Peyer's patch (tissue), 4 donors: ENCODE measurements at regions not wholly inside any gene's neighbourhood (a gene's known extent, or its start where the extent isn't known, plus 50 kb on each side); places are given as distances from the start of the nearest gene placed in this dataset.

Source experiments
- DNase-seq, 3 donors: peaks; one replicate each; pipeline ENCODE4 v3.0.0-alpha.2; 2017 to 2019
- H3K27ac ChIP-seq, 4 donors: fragments of 200-600 bp; sonication (generic); one replicate each; pipeline ENCODE4 v1.5.1; 2016 to 2019
- H3K27me3 ChIP-seq, 2 donors: fragments of 200-600 bp; sonication (generic); one replicate each; pipeline ENCODE4 v1.5.1; 2019
- H3K36me3 ChIP-seq, 3 donors: fragments of 200-600 bp; sonication (generic); one replicate each; pipeline ENCODE4 v1.5.1; 2016 to 2019
- H3K4me1 ChIP-seq, 4 donors: fragments of 200-600 bp; sonication (generic); one replicate each; pipeline ENCODE4 v1.5.1; 2016 to 2019
- H3K4me3 ChIP-seq, 4 donors: fragments of 200-600 bp; sonication (generic); 1 replicate in 3 of 4; 2 replicates in 1 of 4; pipeline ENCODE4 v1.5.1; 2016 to 2019; ENCODE audit warnings: mild to moderate bottlenecking in 1 of 4
- H3K9me3 ChIP-seq, 4 donors: fragments of 200-600 bp; sonication (generic); one replicate each; pipeline ENCODE4 v1.5.1; 2016 to 2019; ENCODE audit warnings: mild to moderate bottlenecking in 1 of 4
- POLR2A ChIP-seq, 2 donors: fragments of 450-650 bp; IDR thresholded peaks; one replicate each; pipeline ENCODE4 v1.5.1; 2017; ENCODE audit warnings: antibody characterized with exemption in 2 of 2, mild to moderate bottlenecking in 2 of 2, moderate library complexity in 2 of 2
- TF ChIP-seq, protein P1 (sequence below), 6 experiments: fragments of 450-650 bp in 4 of 6; fragments of 200-600 bp in 2 of 6; sonication (generic) in 1 of 6; IDR thresholded peaks; one replicate each; pipeline ENCODE4 v1.5.1; 2017 to 2019; ENCODE audit warnings: antibody characterized with exemption in 6 of 6, mild to moderate bottlenecking in 3 of 6, moderate library complexity in 1 of 6

DNA sequence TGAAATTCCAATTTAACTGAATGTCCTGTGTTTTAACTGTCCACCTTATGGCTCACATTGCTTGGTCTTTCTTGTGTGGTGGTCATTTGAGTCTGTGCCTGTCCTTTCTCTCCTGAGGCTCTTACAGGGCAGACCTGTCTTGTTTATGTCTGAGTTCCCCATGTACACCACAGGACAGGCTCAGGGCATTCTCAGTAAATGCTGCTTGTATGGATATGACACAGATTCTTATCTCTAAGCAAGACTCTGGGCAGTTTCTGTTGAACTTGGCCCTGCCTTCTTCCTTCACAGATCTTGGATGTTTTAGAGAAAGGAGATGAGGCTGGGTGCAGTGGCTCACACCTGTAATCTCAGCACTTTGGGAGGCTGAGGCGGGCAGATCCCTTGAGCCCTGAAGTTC, 159.1 kb upstream of the CSF3R start:
- H3K4me3 ChIP-seq = no peak overlapping the region
- TF ChIP-seq POLR2A (IDR thresholded peaks at IDR 0.05) = no peak
- TF ChIP-seq, protein P1, sequence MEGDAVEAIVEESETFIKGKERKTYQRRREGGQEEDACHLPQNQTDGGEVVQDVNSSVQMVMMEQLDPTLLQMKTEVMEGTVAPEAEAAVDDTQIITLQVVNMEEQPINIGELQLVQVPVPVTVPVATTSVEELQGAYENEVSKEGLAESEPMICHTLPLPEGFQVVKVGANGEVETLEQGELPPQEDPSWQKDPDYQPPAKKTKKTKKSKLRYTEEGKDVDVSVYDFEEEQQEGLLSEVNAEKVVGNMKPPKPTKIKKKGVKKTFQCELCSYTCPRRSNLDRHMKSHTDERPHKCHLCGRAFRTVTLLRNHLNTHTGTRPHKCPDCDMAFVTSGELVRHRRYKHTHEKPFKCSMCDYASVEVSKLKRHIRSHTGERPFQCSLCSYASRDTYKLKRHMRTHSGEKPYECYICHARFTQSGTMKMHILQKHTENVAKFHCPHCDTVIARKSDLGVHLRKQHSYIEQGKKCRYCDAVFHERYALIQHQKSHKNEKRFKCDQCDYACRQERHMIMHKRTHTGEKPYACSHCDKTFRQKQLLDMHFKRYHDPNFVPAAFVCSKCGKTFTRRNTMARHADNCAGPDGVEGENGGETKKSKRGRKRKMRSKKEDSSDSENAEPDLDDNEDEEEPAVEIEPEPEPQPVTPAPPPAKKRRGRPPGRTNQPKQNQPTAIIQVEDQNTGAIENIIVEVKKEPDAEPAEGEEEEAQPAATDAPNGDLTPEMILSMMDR (IDR thresholded peaks at IDR 0.05) = no peak

GRCh38 chr1:36639461-36639860, 156.7 kb upstream of the CSF3R start:
- no peaks in the 10 kb centered on the region for H3K4me1 ChIP-seq
- no peaks in the 10 kb centered on the region for H3K36me3 ChIP-seq
- DNase-seq = no peak
- no peak overlapping the region for H3K4me3 ChIP-seq
- H3K9me3 ChIP-seq = no peaks in the 10 kb centered on the region
- TF ChIP-seq POLR2A (IDR thresholded peaks at IDR 0.05) = no peak
- TF ChIP-seq, protein P1 (IDR thresholded peaks at IDR 0.05) = no peak
- H3K27me3 ChIP-seq = no peaks in the 10 kb centered on the region
- no peak overlapping the region for H3K27ac ChIP-seq

More for the DNA sequence above, 159.1 kb upstream of the CSF3R start:
- no peak for DNase-seq
- Histone ChIP-seq H3K4me1 (no peaks in the 10 kb centered on the region), H3K36me3 (no peaks in the 10 kb centered on the region), H3K27me3 (no peaks in the 10 kb centered on the region), H3K9me3 (no peaks in the 10 kb centered on the region), H3K27ac (no peak overlapping the region)

DNA sequence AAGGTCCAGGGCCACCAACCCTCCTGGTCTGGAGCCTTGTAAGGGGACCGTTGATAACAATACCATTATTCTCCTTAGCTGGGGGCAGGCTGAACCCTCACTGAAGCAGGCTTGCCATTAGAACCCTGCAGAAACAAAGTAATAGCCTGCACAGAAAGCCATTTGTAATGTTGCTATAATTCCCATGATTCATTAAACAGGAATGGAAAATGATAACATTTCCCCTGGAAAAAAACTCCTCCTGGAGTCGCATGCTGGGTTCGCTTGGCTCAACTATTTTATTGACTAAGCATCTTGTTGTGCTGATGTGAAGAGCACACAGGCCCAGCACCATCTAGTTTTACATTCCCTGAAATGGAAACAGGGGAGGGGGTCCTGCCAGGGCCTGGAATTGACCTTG, 155.6 kb upstream of the CSF3R start:
- Histone ChIP-seq H3K4me3 (no peak overlapping the region), H3K9me3 (no peaks in the 10 kb centered on the region), H3K27me3 (no peaks in the 10 kb centered on the region), H3K4me1 (no peaks in the 10 kb centered on the region), H3K27ac (no peak overlapping the region), H3K36me3 (no peaks in the 10 kb centered on the region)
- DNase-seq = no peak
- TF ChIP-seq, protein P1 (IDR thresholded peaks at IDR 0.05) = no peak
- TF ChIP-seq POLR2A (IDR thresholded peaks at IDR 0.05) = no peak

DNA sequence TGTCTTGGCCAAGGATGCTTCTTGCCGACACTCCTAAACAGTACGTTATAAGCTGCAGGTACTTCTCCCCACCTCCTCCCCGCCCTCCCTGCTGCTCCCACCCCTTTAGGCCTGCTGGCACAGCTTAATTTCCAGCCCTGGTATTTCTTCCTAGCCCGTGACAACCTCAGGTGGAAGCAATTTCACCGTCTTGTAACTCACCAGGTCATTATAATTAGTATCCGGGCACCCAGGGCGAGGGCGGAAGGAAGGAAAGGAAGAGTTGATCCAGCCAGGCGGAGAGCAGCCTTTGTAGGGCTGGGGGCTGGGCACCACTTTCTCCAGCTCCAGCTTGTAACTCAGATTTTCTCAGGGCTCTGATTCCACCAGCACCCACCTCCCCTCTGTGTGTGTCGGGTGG, 153.5 kb upstream of the CSF3R start:
- Histone ChIP-seq H3K9me3 (no peaks in the 10 kb centered on the region), H3K27me3 (no peaks in the 10 kb centered on the region), H3K4me3 (no peak overlapping the region), H3K36me3 (no peaks in the 10 kb centered on the region), H3K4me1 (no peaks in the 10 kb centered on the region), H3K27ac (no peak overlapping the region)
- no peak for DNase-seq
- TF ChIP-seq, protein P1 (IDR thresholded peaks at IDR 0.05) = no peak
- TF ChIP-seq POLR2A (IDR thresholded peaks at IDR 0.05) = no peak

DNA sequence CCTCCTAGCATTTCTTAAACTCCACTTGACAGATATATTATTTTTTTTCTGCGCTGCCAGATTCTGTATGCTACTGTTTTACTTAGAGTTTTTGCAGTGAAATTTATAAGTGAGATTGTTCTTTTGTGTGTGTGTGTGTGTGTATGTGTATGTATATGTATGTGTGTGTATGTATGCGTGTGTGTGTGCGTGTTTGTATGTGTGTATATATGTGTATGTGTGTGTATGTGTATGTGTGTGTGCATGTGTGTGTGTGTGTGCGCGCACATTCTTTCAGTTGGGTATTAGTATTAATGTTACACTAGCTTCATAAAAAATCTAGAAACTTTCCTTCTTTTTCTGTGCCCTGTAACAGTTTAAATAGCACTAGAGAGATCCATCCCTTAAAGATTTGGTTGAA, 152.6 kb upstream of the CSF3R start:
- TF ChIP-seq, protein P1 (IDR thresholded peaks at IDR 0.05) = no peak
- TF ChIP-seq POLR2A (IDR thresholded peaks at IDR 0.05) = no peak
- H3K4me3 ChIP-seq = no peak overlapping the region
- no peaks in the 10 kb centered on the region for H3K27me3 ChIP-seq
- no peak for DNase-seq
- H3K4me1 ChIP-seq = no peaks in the 10 kb centered on the region
- H3K9me3 ChIP-seq = no peaks in the 10 kb centered on the region
- no peaks in the 10 kb centered on the region for H3K36me3 ChIP-seq
- H3K27ac ChIP-seq = no peak overlapping the region

- H3K36me3 ChIP-seq = no peaks in the 10 kb centered on the region
- TF ChIP-seq POLR2A (IDR thresholded peaks at IDR 0.05) = no peak
- TF ChIP-seq, protein P1 (IDR thresholded peaks at IDR 0.05) = no peak
- no peak overlapping the region for H3K27ac ChIP-seq
- no peak for DNase-seq
- no peak overlapping the region for H3K4me3 ChIP-seq
- H3K4me1 ChIP-seq = no peaks in the 10 kb centered on the region
- H3K9me3 ChIP-seq = no peaks in the 10 kb centered on the region
- H3K27me3 ChIP-seq = no peaks in the 10 kb centered on the region
These were observed 146.1 kb upstream of the CSF3R start for GRCh38 chr1:36628804-36629203.
